K562 (cell line): ENCODE measurements at regions not wholly inside any gene's neighbourhood (a gene's known extent, or its start where the extent isn't known, plus 50 kb on each side); places are given as distances from the start of the nearest gene placed in this dataset.

Experiments
- BHLHE40 ChIP-seq: IDR thresholded peaks from 2 replicates; pipeline ENCODE4 v1.6.1; 2011; ENCODE audit warnings: low read length, improper control_type of control experiment
- HDAC1 ChIP-seq, 2 experiments: fragments of 450-650 bp; IDR thresholded peaks; 2 replicates each; pipeline ENCODE4 v1.6.1; 2016 to 2017; ENCODE audit warnings: inconsistent platforms in 1 of 2, mild to moderate bottlenecking in 1 of 2, moderate library complexity in 1 of 2
- OTX1 ChIP-seq: fragments of 450-650 bp; formaldehyde crosslinking; IDR thresholded peaks from 2 replicates; pipeline ENCODE4 v1.4.0; 2022; ENCODE audit warnings: mild to moderate bottlenecking
- POLR2A ChIP-seq: fragments of 450-650 bp; conservative IDR thresholded peaks from 2 replicates; pipeline ENCODE4 v1.6.1; 2016
- POLR2G ChIP-seq: fragments of 200-400 bp; formaldehyde crosslinking; IDR thresholded peaks from 2 replicates; pipeline ENCODE4 v1.6.1; 2017; ENCODE audit warnings: low read depth, mild to moderate bottlenecking, antibody characterized with exemption, low read length, moderate library complexity
- SMC3 ChIP-seq: conservative IDR thresholded peaks from 2 replicates; pipeline ENCODE4 v1.6.1; 2011; ENCODE audit warnings: low read depth, low read length, improper control_type of control experiment; ENCODE audit not compliant: insufficient read depth
- YBX1 ChIP-seq: fragments of 450-650 bp; IDR thresholded peaks from 2 replicates; pipeline ENCODE4 v1.7.1; 2016; ENCODE audit warnings: mild to moderate bottlenecking
- TF ChIP-seq, protein P1 (sequence below), 3 experiments: IDR thresholded peaks in 2 of 3; conservative IDR thresholded peaks in 1 of 3; 2 replicates each; pipeline ENCODE4 v1.5.1; 2011 to 2012; ENCODE audit warnings: low read length in 3 of 3, mild to moderate bottlenecking in 3 of 3, control low read depth in 2 of 3, improper control_type of control experiment in 1 of 3, inconsistent platforms in 1 of 3, low read depth in 1 of 3, mixed read lengths in 1 of 3, moderate library complexity in 1 of 3; ENCODE audit not compliant: insufficient read depth in 2 of 3
- TF ChIP-seq, protein P2 (sequence below): sonication (generic); formaldehyde crosslinking; IDR thresholded peaks from 2 replicates; pipeline ENCODE4 v1.8.0; 2023; ENCODE audit warnings: mild to moderate bottlenecking, missing genetic modification reagents

DNA sequence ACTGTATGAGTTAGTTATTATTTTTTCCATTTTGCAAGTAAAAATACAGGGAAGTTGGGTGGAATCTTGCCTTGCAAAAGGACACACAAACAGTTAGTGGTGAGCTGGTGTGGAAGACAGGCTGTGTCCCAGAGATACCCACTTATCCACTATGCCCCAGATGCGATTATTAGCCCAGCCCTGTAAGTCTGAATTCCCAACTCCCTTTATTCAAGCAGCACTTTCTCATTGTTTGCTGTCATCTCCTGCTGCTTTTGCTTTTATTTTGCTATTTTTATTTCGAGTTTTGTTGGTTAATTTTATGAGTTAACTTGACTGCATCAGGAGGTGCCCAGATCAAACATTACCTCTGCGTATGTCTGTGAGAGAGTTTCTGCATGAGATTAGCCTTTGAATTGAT lies 239.4 kb downstream of the DOK5 start:
- TF ChIP-seq YBX1: no peak
- TF ChIP-seq OTX1 (CRISPR knock-in tag): no peak
- TF ChIP-seq, protein P1, sequence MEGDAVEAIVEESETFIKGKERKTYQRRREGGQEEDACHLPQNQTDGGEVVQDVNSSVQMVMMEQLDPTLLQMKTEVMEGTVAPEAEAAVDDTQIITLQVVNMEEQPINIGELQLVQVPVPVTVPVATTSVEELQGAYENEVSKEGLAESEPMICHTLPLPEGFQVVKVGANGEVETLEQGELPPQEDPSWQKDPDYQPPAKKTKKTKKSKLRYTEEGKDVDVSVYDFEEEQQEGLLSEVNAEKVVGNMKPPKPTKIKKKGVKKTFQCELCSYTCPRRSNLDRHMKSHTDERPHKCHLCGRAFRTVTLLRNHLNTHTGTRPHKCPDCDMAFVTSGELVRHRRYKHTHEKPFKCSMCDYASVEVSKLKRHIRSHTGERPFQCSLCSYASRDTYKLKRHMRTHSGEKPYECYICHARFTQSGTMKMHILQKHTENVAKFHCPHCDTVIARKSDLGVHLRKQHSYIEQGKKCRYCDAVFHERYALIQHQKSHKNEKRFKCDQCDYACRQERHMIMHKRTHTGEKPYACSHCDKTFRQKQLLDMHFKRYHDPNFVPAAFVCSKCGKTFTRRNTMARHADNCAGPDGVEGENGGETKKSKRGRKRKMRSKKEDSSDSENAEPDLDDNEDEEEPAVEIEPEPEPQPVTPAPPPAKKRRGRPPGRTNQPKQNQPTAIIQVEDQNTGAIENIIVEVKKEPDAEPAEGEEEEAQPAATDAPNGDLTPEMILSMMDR (IDR thresholded peaks at IDR 0.05 in 2 of 3, conservative IDR thresholded peaks at IDR 0.05 in 1 of 3; ENCODE audit: insufficient read depth in 2 of 3, low read depth in 1 of 3, low read length in 3 of 3): no peak
- TF ChIP-seq POLR2A: no peak
- TF ChIP-seq POLR2G: no peak
- TF ChIP-seq, protein P2, sequence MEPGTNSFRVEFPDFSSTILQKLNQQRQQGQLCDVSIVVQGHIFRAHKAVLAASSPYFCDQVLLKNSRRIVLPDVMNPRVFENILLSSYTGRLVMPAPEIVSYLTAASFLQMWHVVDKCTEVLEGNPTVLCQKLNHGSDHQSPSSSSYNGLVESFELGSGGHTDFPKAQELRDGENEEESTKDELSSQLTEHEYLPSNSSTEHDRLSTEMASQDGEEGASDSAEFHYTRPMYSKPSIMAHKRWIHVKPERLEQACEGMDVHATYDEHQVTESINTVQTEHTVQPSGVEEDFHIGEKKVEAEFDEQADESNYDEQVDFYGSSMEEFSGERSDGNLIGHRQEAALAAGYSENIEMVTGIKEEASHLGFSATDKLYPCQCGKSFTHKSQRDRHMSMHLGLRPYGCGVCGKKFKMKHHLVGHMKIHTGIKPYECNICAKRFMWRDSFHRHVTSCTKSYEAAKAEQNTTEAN (CRISPR knock-in tag): no peak
- TF ChIP-seq HDAC1 (IDR thresholded peaks at IDR 0.05): no peak
- TF ChIP-seq BHLHE40: no peak
- no peak for TF ChIP-seq SMC3
